Astrocyte (in vitro differentiated cells and primary cell): ENCODE measurements at regions not wholly inside any gene's neighbourhood (a gene's known extent, or its start where the extent isn't known, plus 50 kb on each side); places are given as distances from the start of the nearest gene placed in this dataset.

ENCODE experiments used
- EZH2 ChIP-seq: IDR thresholded peaks from 2 replicates; pipeline ENCODE4 v1.6.1; 2012; ENCODE audit warnings: mild to moderate bottlenecking, low read length, inconsistent platforms; ENCODE audit not compliant: insufficient read depth
- TF ChIP-seq, protein P1 (sequence below): IDR thresholded peaks from 2 replicates; pipeline ENCODE4 v1.5.1; 2011; ENCODE audit warnings: low read depth, mild to moderate bottlenecking, inconsistent platforms, low read length, moderate library complexity; ENCODE audit not compliant: insufficient read depth

DNA sequence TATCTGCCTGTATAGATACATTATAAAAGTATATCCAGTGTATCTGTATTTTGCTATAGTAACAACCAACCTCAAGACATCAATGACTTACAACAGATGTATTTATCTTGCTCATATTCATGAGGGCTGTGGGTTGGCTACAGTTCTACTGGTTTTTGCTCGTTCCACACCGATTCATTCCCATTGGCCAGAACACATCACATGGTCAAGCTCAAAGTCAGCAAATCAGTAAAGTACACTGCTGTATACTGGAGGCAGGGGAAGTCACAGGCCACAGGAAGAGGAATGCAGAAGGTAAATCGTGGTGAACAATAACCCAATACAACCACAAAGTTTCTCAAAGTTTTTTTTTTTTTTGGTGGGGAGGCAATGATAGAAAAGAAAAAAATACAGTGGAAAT lies 180.0 kb upstream of the CDKN3 start:
- TF ChIP-seq, protein P1, sequence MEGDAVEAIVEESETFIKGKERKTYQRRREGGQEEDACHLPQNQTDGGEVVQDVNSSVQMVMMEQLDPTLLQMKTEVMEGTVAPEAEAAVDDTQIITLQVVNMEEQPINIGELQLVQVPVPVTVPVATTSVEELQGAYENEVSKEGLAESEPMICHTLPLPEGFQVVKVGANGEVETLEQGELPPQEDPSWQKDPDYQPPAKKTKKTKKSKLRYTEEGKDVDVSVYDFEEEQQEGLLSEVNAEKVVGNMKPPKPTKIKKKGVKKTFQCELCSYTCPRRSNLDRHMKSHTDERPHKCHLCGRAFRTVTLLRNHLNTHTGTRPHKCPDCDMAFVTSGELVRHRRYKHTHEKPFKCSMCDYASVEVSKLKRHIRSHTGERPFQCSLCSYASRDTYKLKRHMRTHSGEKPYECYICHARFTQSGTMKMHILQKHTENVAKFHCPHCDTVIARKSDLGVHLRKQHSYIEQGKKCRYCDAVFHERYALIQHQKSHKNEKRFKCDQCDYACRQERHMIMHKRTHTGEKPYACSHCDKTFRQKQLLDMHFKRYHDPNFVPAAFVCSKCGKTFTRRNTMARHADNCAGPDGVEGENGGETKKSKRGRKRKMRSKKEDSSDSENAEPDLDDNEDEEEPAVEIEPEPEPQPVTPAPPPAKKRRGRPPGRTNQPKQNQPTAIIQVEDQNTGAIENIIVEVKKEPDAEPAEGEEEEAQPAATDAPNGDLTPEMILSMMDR, result no peak
- TF ChIP-seq EZH2, result no peak
